Liver (tissue), 8 donors: ENCODE measurements at regions not wholly inside any gene's neighbourhood (a gene's known extent, or its start where the extent isn't known, plus 50 kb on each side); places are given as distances from the start of the nearest gene placed in this dataset.

ENCODE experiments used
- DNase-seq: peaks from one replicate; pipeline ENCODE4 v3.0.0-alpha.2; 2017; ENCODE audit warnings: low spot score
- H3K27ac ChIP-seq, 2 donors: one replicate each; pipeline ENCODE4 v1.7.0; 2013; ENCODE audit warnings: inconsistent platforms in 2 of 2, low read length in 2 of 2, control low read depth in 1 of 2, low read depth in 1 of 2, mild to moderate bottlenecking in 1 of 2
- H3K27me3 ChIP-seq, 4 donors: one replicate each; pipeline versions ENCODE4 v1.6.1 to v1.7.0; 2013; ENCODE audit warnings: low read length in 3 of 4, inconsistent platforms in 1 of 4, mild to moderate bottlenecking in 1 of 4, moderate library complexity in 1 of 4; ENCODE audit not compliant: control insufficient read depth in 4 of 4, insufficient read depth in 4 of 4
- H3K36me3 ChIP-seq, 4 donors: one replicate each; pipeline versions ENCODE4 v1.6.1 to v1.7.0; 2013; ENCODE audit warnings: low read length in 3 of 4, mild to moderate bottlenecking in 3 of 4, low read depth in 1 of 4, moderate library complexity in 1 of 4; ENCODE audit not compliant: control insufficient read depth in 4 of 4, insufficient read depth in 3 of 4
- H3K4me1 ChIP-seq, 4 donors: one replicate each; pipeline versions ENCODE4 v1.6.1 to v1.7.0; 2013; ENCODE audit warnings: low read length in 3 of 4, mild to moderate bottlenecking in 3 of 4, moderate library complexity in 1 of 4; ENCODE audit not compliant: control insufficient read depth in 4 of 4, insufficient read depth in 4 of 4
- H3K4me3 ChIP-seq, 3 donors: one replicate each; pipeline versions ENCODE4 v1.6.1 to v1.7.0; 2013; ENCODE audit warnings: low read length in 3 of 3, control low read depth in 1 of 3, low read depth in 1 of 3, mild to moderate bottlenecking in 1 of 3
- H3K9ac ChIP-seq, 2 donors: one replicate each; pipeline ENCODE4 v1.7.0; 2013; ENCODE audit warnings: low read length in 2 of 2, mild to moderate bottlenecking in 2 of 2, moderate library complexity in 2 of 2, control low read depth in 1 of 2, low read depth in 1 of 2
- H3K9me3 ChIP-seq, 4 donors: one replicate each; pipeline versions ENCODE4 v1.6.1 to v1.7.0; 2013; ENCODE audit warnings: low read length in 3 of 4; ENCODE audit not compliant: control insufficient read depth in 4 of 4
- EGR1 ChIP-seq, 2 donors: IDR thresholded peaks; 2 replicates each; pipeline ENCODE4 v1.6.1; 2016 to 2018; ENCODE audit warnings: antibody characterized with exemption in 2 of 2, low read depth in 2 of 2
- FOXA2 ChIP-seq: IDR thresholded peaks from 2 replicates; pipeline ENCODE4 v1.6.1; 2016; ENCODE audit warnings: antibody characterized with exemption
- GABPA ChIP-seq, 2 donors: IDR thresholded peaks in 1 of 2; conservative IDR thresholded peaks in 1 of 2; 2 replicates each; pipeline ENCODE4 v1.6.1; 2016; ENCODE audit warnings: antibody characterized with exemption in 2 of 2, mild to moderate bottlenecking in 1 of 2, moderate library complexity in 1 of 2
- HNF4G ChIP-seq: IDR thresholded peaks from 2 replicates; pipeline ENCODE4 v1.6.1; 2016; ENCODE audit warnings: antibody characterized with exemption
- JUND ChIP-seq, 2 donors: IDR thresholded peaks; 2 replicates each; pipeline ENCODE4 v1.6.1; 2016; ENCODE audit warnings: antibody characterized with exemption in 2 of 2
- MAX ChIP-seq: IDR thresholded peaks from 2 replicates; pipeline ENCODE4 v1.6.1; 2016; ENCODE audit warnings: antibody characterized with exemption
- NR2F2 ChIP-seq: IDR thresholded peaks from 2 replicates; pipeline ENCODE4 v1.6.1; 2016; ENCODE audit warnings: antibody characterized with exemption
- RAD21 ChIP-seq, 2 donors: IDR thresholded peaks; 2 replicates each; pipeline ENCODE4 v1.6.1; 2016; ENCODE audit warnings: antibody characterized with exemption in 2 of 2, mild to moderate bottlenecking in 2 of 2
- REST ChIP-seq: IDR thresholded peaks from 2 replicates; pipeline ENCODE4 v1.6.1; 2016; ENCODE audit warnings: antibody characterized with exemption, mild to moderate bottlenecking
- RXRA ChIP-seq, 2 donors: IDR thresholded peaks; 2 replicates each; pipeline ENCODE4 v1.6.1; 2017 to 2018; ENCODE audit warnings: antibody characterized with exemption in 2 of 2, mild to moderate bottlenecking in 1 of 2
- SP1 ChIP-seq: IDR thresholded peaks from 2 replicates; pipeline ENCODE4 v1.6.1; 2018; ENCODE audit warnings: antibody characterized with exemption, mild to moderate bottlenecking
- YY1 ChIP-seq: IDR thresholded peaks from 2 replicates; pipeline ENCODE4 v1.6.1; 2016; ENCODE audit warnings: antibody characterized with exemption, mild to moderate bottlenecking
- WGBS: extraction: QIAGEN DNeasy Blood & Tissue Kit; methylation state at CpG from one replicate; pipeline ENCODE4 v1.1.7; 2013; 5-methylcytosine and 5-hydroxymethylcytosine counted together
- TF ChIP-seq, protein P1 (sequence below): IDR thresholded peaks from 2 replicates; pipeline ENCODE4 v1.6.1; 2016; ENCODE audit warnings: antibody characterized with exemption
- TF ChIP-seq, protein P2 (sequence below): fragments of 150-350 bp; IDR thresholded peaks from 2 replicates; pipeline ENCODE4 v1.5.1; 2017; ENCODE audit warnings: improper control_type of control experiment, low read depth, low read length; ENCODE audit not compliant: missing input control
- TF ChIP-seq, protein P3 (sequence below): IDR thresholded peaks from 2 replicates; pipeline ENCODE4 v1.6.1; 2016; ENCODE audit warnings: antibody characterized with exemption
- donor health status: healthy.
- donor health status: healthy.
- donor health status: healthy.
- donor health status: healthy.
- donor health status: healthy.

DNA sequence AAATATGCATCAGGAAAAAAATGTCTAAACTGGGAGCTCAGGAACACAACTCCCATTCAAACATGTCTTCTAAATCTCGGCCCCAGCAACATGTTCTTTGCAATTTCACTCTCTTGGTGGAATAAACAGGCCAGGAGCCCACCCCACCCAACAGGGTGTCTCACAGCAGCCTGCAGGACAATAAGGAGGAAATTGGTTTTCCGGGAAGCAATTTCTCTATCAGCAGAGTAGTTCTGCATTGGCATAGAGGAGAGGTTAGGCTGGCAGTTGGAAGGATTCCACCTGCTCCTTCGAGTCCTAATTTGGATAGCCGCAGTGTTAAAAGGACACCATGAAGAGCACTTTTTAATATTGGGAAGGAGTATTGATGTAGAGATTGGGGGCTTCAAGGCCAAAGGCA lies 55.9 kb upstream of the BARX2 start (continued):
- TF ChIP-seq GABPA (IDR thresholded peaks at IDR 0.05 in 1 of 2, conservative IDR thresholded peaks at IDR 0.05 in 1 of 2) (no peak), REST (no peak)

GRCh38 chr11:129319201-129319600 lies 56.4 kb upstream of the BARX2 start:
- Histone ChIP-seq H3K9ac (no peak overlapping the region), H3K27me3 (no peaks in the 10 kb centered on the region), H3K4me1 (peaks cover 5 to 51% (median 48%) of the 10 kb centered on the region in 4 donors), H3K36me3 (no peaks in the 10 kb centered on the region), H3K9me3 (no peaks in the 10 kb centered on the region), H3K27ac (no peak overlapping the region), H3K4me3 (no peak overlapping the region)
- 96% methylated on average over 2 of the region's 2 CpGs for WGBS
- no peak for DNase-seq
- TF ChIP-seq MAX (no peak), REST (no peak), HNF4G (no peak), RXRA (IDR thresholded peaks at IDR 0.05) (no peak), JUND (IDR thresholded peaks at IDR 0.05) (no peak), EGR1 (IDR thresholded peaks at IDR 0.05; ENCODE audit: low read depth in 2 of 2) (no peak), RAD21 (IDR thresholded peaks at IDR 0.05) (no peak), SP1 (no peak), YY1 (no peak), NR2F2 (no peak), FOXA2 (no peak)
- TF ChIP-seq, protein P1, sequence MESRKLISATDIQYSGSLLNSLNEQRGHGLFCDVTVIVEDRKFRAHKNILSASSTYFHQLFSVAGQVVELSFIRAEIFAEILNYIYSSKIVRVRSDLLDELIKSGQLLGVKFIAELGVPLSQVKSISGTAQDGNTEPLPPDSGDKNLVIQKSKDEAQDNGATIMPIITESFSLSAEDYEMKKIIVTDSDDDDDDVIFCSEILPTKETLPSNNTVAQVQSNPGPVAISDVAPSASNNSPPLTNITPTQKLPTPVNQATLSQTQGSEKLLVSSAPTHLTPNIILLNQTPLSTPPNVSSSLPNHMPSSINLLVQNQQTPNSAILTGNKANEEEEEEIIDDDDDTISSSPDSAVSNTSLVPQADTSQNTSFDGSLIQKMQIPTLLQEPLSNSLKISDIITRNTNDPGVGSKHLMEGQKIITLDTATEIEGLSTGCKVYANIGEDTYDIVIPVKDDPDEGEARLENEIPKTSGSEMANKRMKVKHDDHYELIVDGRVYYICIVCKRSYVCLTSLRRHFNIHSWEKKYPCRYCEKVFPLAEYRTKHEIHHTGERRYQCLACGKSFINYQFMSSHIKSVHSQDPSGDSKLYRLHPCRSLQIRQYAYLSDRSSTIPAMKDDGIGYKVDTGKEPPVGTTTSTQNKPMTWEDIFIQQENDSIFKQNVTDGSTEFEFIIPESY = no peak
- TF ChIP-seq, protein P2, sequence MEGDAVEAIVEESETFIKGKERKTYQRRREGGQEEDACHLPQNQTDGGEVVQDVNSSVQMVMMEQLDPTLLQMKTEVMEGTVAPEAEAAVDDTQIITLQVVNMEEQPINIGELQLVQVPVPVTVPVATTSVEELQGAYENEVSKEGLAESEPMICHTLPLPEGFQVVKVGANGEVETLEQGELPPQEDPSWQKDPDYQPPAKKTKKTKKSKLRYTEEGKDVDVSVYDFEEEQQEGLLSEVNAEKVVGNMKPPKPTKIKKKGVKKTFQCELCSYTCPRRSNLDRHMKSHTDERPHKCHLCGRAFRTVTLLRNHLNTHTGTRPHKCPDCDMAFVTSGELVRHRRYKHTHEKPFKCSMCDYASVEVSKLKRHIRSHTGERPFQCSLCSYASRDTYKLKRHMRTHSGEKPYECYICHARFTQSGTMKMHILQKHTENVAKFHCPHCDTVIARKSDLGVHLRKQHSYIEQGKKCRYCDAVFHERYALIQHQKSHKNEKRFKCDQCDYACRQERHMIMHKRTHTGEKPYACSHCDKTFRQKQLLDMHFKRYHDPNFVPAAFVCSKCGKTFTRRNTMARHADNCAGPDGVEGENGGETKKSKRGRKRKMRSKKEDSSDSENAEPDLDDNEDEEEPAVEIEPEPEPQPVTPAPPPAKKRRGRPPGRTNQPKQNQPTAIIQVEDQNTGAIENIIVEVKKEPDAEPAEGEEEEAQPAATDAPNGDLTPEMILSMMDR = no peak
- TF ChIP-seq, protein P3, sequence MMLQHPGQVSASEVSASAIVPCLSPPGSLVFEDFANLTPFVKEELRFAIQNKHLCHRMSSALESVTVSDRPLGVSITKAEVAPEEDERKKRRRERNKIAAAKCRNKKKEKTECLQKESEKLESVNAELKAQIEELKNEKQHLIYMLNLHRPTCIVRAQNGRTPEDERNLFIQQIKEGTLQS = no peak
